ENCODE measurements at regions not wholly inside any gene's neighbourhood (a gene's known extent, or its start where the extent isn't known, plus 50 kb on each side); places are given as distances from the start of the nearest gene placed in this dataset.

DNA sequence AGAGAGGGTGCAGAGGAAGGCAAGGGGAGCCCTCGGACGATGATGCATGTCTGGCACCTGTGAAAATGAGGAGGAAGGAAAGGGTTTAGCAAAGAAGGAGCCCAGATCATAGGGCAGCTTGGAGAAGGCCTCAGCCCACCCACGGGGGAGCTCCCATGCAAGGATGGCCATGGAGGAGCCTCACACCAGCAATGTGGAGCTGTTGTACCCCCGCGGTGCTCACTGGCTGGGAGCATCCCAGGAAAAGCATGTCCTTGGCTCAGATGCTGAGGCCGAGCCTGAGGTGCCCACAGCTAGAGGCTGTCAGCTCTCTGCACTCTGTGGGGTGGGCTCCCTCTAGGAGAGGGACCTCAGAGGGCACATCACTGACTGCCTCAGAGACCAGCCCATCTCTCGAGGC, 622.6 kb downstream of the AACS start:
- H3K27me3 ChIP-seq (replicated peaks in 1 of 4; ENCODE audit: control extremely low read depth in 1 of 4, control insufficient read depth in 3 of 4, insufficient read depth in 4 of 4, low read length in 3 of 4), result peaks cover 0 to 5% (median 0%) of the 10 kb centered on the region in 4 experiments
- no peak overlapping the region for H3K4me3 ChIP-seq (ENCODE audit: control extremely low read depth in 1 of 5, extremely low read depth in 1 of 5, insufficient read depth in 1 of 5, low read depth in 2 of 5, low read length in 4 of 5)
- no peak overlapping the region for H3K4me2 ChIP-seq (replicated peaks; ENCODE audit: low read depth, low read length, poor library complexity, severe bottlenecking)
- CTCF ChIA-PET, result no interaction called here
- H3K27ac ChIP-seq (ENCODE audit: low read length in 2 of 2), result no peak overlapping the region
- DNase-seq (no peak), ATAC-seq (ENCODE audit: low read depth) (no peak)
- TF ChIP-seq EZH2 (IDR thresholded peaks at IDR 0.05; ENCODE audit: borderline replicate concordance, insufficient read depth, low read depth, low read length, poor library complexity, severe bottlenecking), result no peak
- TF ChIP-seq, protein P1, sequence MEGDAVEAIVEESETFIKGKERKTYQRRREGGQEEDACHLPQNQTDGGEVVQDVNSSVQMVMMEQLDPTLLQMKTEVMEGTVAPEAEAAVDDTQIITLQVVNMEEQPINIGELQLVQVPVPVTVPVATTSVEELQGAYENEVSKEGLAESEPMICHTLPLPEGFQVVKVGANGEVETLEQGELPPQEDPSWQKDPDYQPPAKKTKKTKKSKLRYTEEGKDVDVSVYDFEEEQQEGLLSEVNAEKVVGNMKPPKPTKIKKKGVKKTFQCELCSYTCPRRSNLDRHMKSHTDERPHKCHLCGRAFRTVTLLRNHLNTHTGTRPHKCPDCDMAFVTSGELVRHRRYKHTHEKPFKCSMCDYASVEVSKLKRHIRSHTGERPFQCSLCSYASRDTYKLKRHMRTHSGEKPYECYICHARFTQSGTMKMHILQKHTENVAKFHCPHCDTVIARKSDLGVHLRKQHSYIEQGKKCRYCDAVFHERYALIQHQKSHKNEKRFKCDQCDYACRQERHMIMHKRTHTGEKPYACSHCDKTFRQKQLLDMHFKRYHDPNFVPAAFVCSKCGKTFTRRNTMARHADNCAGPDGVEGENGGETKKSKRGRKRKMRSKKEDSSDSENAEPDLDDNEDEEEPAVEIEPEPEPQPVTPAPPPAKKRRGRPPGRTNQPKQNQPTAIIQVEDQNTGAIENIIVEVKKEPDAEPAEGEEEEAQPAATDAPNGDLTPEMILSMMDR (IDR thresholded peaks at IDR 0.05), result no peak
- H4K20me1 ChIP-seq (ENCODE audit: control insufficient read depth, insufficient read depth, low read length, poor library complexity, severe bottlenecking), result no peaks in the 10 kb centered on the region
- 82% methylated on average over 7 of the region's 7 CpGs for WGBS (ENCODE audit: insufficient coverage)
- no peaks in the 10 kb centered on the region for H3K36me3 ChIP-seq (replicated peaks in 1 of 2; ENCODE audit: control extremely low read depth in 1 of 2, control insufficient read depth in 1 of 2, extremely low read depth in 1 of 2, insufficient read depth in 2 of 2, low read length in 1 of 2)
- H3K9me3 ChIP-seq (ENCODE audit: control extremely low read depth in 1 of 3, control insufficient read depth in 2 of 3, insufficient read depth in 1 of 3, low read length in 2 of 3), result peaks cover 0 to 9% (median 0%) of the 10 kb centered on the region in 3 donors
- H3K9me3 Mint-ChIP-seq (ENCODE audit: insufficient read depth), result no peaks in the 10 kb centered on the region
- no peak overlapping the region for H3K4me3 Mint-ChIP-seq
- peaks cover 5% of the 10 kb centered on the region for H3K27me3 Mint-ChIP-seq
- H3K4me1 Mint-ChIP-seq, result no peaks in the 10 kb centered on the region
- no peak overlapping the region for H3K9ac ChIP-seq (ENCODE audit: low read length)
- no peaks in the 10 kb centered on the region for H3K4me1 ChIP-seq (ENCODE audit: control insufficient read depth in 2 of 2, insufficient read depth in 2 of 2, low read length in 2 of 2)
- no peak overlapping the region for H3K27ac Mint-ChIP-seq
- intact Hi-C loops (cut with micrococcal nuclease), result no loop called here
- H3K79me2 ChIP-seq (ENCODE audit: control insufficient read depth, insufficient read depth, low read length), result no peaks in the 10 kb centered on the region
- H2AFZ ChIP-seq (ENCODE audit: insufficient read depth, low read depth, low read length, poor library complexity, severe bottlenecking), result no peak overlapping the region
- POLR2A ChIA-PET, result no interaction called here

DNA sequence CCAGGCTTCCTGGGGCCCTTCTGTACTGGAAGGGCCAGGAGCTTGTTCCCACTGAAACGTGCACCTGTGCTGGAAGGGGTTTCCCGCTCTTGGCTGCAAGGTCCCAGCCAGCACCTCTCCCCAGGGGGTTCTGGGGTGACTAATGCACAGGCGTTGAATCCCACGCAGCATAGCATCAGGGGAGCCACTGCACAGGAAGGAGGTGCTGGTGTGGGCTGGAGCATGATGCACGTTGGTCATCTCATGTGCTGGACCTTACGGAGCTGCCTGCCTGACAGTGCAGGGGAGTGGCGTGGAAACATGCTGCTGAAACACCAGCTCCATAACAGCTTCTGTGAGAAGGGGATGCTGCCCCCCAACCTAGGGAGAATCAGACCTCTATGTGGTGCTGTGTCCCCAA, 623.0 kb downstream of the AACS start:
- Histone ChIP-seq H3K9ac (ENCODE audit: low read length) (no peak overlapping the region), H3K27ac (ENCODE audit: low read length in 2 of 2) (no peak overlapping the region), H3K27me3 (replicated peaks in 1 of 4; ENCODE audit: control extremely low read depth in 1 of 4, control insufficient read depth in 3 of 4, insufficient read depth in 4 of 4, low read length in 3 of 4) (peaks cover 0 to 5% (median 0%) of the 10 kb centered on the region in 4 experiments), H3K79me2 (ENCODE audit: control insufficient read depth, insufficient read depth, low read length) (no peaks in the 10 kb centered on the region), H3K9me3 (ENCODE audit: control extremely low read depth in 1 of 3, control insufficient read depth in 2 of 3, insufficient read depth in 1 of 3, low read length in 2 of 3) (peaks cover 0 to 9% (median 0%) of the 10 kb centered on the region in 3 donors), H2AFZ (ENCODE audit: insufficient read depth, low read depth, low read length, poor library complexity, severe bottlenecking) (no peak overlapping the region), H4K20me1 (ENCODE audit: control insufficient read depth, insufficient read depth, low read length, poor library complexity, severe bottlenecking) (no peaks in the 10 kb centered on the region), H3K4me1 (ENCODE audit: control insufficient read depth in 2 of 2, insufficient read depth in 2 of 2, low read length in 2 of 2) (no peaks in the 10 kb centered on the region), H3K4me3 (ENCODE audit: control extremely low read depth in 1 of 5, extremely low read depth in 1 of 5, insufficient read depth in 1 of 5, low read depth in 2 of 5, low read length in 4 of 5) (no peak overlapping the region), H3K36me3 (replicated peaks in 1 of 2; ENCODE audit: control extremely low read depth in 1 of 2, control insufficient read depth in 1 of 2, extremely low read depth in 1 of 2, insufficient read depth in 2 of 2, low read length in 1 of 2) (no peaks in the 10 kb centered on the region), H3K4me2 (replicated peaks; ENCODE audit: low read depth, low read length, poor library complexity, severe bottlenecking) (no peak overlapping the region)
- peaks cover 5% of the 10 kb centered on the region for H3K27me3 Mint-ChIP-seq
- intact Hi-C loops (cut with micrococcal nuclease), result no loop called here
- no peak for ATAC-seq (ENCODE audit: low read depth)
- TF ChIP-seq, protein P1 (IDR thresholded peaks at IDR 0.05), result no peak
- TF ChIP-seq EZH2 (IDR thresholded peaks at IDR 0.05; ENCODE audit: borderline replicate concordance, insufficient read depth, low read depth, low read length, poor library complexity, severe bottlenecking), result no peak
- no peak for DNase-seq
- WGBS (ENCODE audit: insufficient coverage), result 89% methylated on average over 7 of the region's 7 CpGs
- ChIA-PET CTCF (no interaction called here), POLR2A (no interaction called here)
- no peak overlapping the region for H3K4me3 Mint-ChIP-seq
- H3K9me3 Mint-ChIP-seq (ENCODE audit: insufficient read depth), result no peaks in the 10 kb centered on the region
- no peaks in the 10 kb centered on the region for H3K4me1 Mint-ChIP-seq
- H3K27ac Mint-ChIP-seq, result no peak overlapping the region

All from B cell (primary cell).